ENCODE measurements at regions not wholly inside any gene's neighbourhood (a gene's known extent, or its start where the extent isn't known, plus 50 kb on each side); places are given as distances from the start of the nearest gene placed in this dataset.
A peak's percentile ranks its signal among the peaks of the same experiment; 100 is the strongest.
"Not testable (repeated sequence)": the region's sequence is repeated elsewhere in the genome, so short reads cannot be mapped to it uniquely, and the experiment has no call there.

- no peak for DNase-seq
- in situ Hi-C loops (cut with HindIII; ENCODE audit: low pct_ligation_motif_present, low pct_unique_long_range_greater_than_20kb, low sequenced_read_pairs): no loop called here
Measured at GRCh38 chr2:230636684-230637271, 75.9 kb upstream of the CAB39 start.

- in situ Hi-C loops (cut with HindIII; ENCODE audit: low pct_ligation_motif_present, low pct_unique_long_range_greater_than_20kb, low sequenced_read_pairs); DNase-seq: not testable (repeated sequence)
Measured at GRCh38 chr2:230637486-230637885, 75.2 kb upstream of the CAB39 start.

GRCh38 chr2:230640540-230641011 lies 72.1 kb upstream of the CAB39 start:
- DNase-seq: no peak
- in situ Hi-C loops (cut with HindIII; ENCODE audit: low pct_ligation_motif_present, low pct_unique_long_range_greater_than_20kb, low sequenced_read_pairs): no loop called here

GRCh38 chr2:230642966-230643365 lies 69.7 kb upstream of the CAB39 start:
- DNase-seq: no peak
- in situ Hi-C loops (cut with HindIII; ENCODE audit: low pct_ligation_motif_present, low pct_unique_long_range_greater_than_20kb, low sequenced_read_pairs): no loop called here

GRCh38 chr2:230643576-230644291 lies 68.9 kb upstream of the CAB39 start:
- no peak for DNase-seq
- in situ Hi-C loops (cut with HindIII; ENCODE audit: low pct_ligation_motif_present, low pct_unique_long_range_greater_than_20kb, low sequenced_read_pairs): no loop called here

- no peak for DNase-seq
- in situ Hi-C loops (cut with HindIII; ENCODE audit: low pct_ligation_motif_present, low pct_unique_long_range_greater_than_20kb, low sequenced_read_pairs): no loop called here
Measured at GRCh38 chr2:230644356-230644935, 68.2 kb upstream of the CAB39 start.

GRCh38 chr2:230648356-230648755 lies 64.3 kb upstream of the CAB39 start:
- in situ Hi-C loops (cut with HindIII; ENCODE audit: low pct_ligation_motif_present, low pct_unique_long_range_greater_than_20kb, low sequenced_read_pairs): no loop called here

GRCh38 chr2:230650585-230651137 lies 62.0 kb upstream of the CAB39 start:
- in situ Hi-C loops (cut with HindIII; ENCODE audit: low pct_ligation_motif_present, low pct_unique_long_range_greater_than_20kb, low sequenced_read_pairs): no loop called here
- peak; percentile 32 for DNase-seq

More at GRCh38 chr2:230648356-230648755, 64.3 kb upstream of the CAB39 start:
- DNase-seq: no peak

- no peak for DNase-seq
- in situ Hi-C loops (cut with HindIII; ENCODE audit: low pct_ligation_motif_present, low pct_unique_long_range_greater_than_20kb, low sequenced_read_pairs): no loop called here
Measured at GRCh38 chr2:230654057-230654456, 58.6 kb upstream of the CAB39 start.

- in situ Hi-C loops (cut with HindIII; ENCODE audit: low pct_ligation_motif_present, low pct_unique_long_range_greater_than_20kb, low sequenced_read_pairs): no loop called here
- DNase-seq: no peak
Measured at GRCh38 chr2:230657462-230657861, 55.2 kb upstream of the CAB39 start.

GRCh38 chr2:230657906-230658305 lies 54.7 kb upstream of the CAB39 start:
- DNase-seq: no peak
- in situ Hi-C loops (cut with HindIII; ENCODE audit: low pct_ligation_motif_present, low pct_unique_long_range_greater_than_20kb, low sequenced_read_pairs): no loop called here

- in situ Hi-C loops (cut with HindIII; ENCODE audit: low pct_ligation_motif_present, low pct_unique_long_range_greater_than_20kb, low sequenced_read_pairs): no loop called here
- DNase-seq: no peak
Measured at GRCh38 chr2:230658577-230658876, 54.1 kb upstream of the CAB39 start.

GRCh38 chr2:230658877-230659652 lies 53.6 kb upstream of the CAB39 start:
- DNase-seq: no peak
- in situ Hi-C loops (cut with HindIII; ENCODE audit: low pct_ligation_motif_present, low pct_unique_long_range_greater_than_20kb, low sequenced_read_pairs): no loop called here

- no peak for DNase-seq
- in situ Hi-C loops (cut with HindIII; ENCODE audit: low pct_ligation_motif_present, low pct_unique_long_range_greater_than_20kb, low sequenced_read_pairs): no loop called here
Measured at GRCh38 chr2:230660294-230661060, 52.2 kb upstream of the CAB39 start.

GRCh38 chr2:230661072-230661957 lies 51.3 kb upstream of the CAB39 start:
- DNase-seq: no peak
- in situ Hi-C loops (cut with HindIII; ENCODE audit: low pct_ligation_motif_present, low pct_unique_long_range_greater_than_20kb, low sequenced_read_pairs): no loop called here
